HepG2 (cell line): ENCODE measurements at regions not wholly inside any gene's neighbourhood (a gene's known extent, or its start where the extent isn't known, plus 50 kb on each side); places are given as distances from the start of the nearest gene placed in this dataset.

Experiments used
- HMG20A ChIP-seq: IDR thresholded peaks from 2 replicates; pipeline ENCODE4 v1.6.1; 2016; ENCODE audit warnings: borderline replicate concordance
- LBX2 ChIP-seq: sonication (generic); formaldehyde crosslinking; IDR thresholded peaks from 2 replicates; pipeline ENCODE4 v1.5.0; 2020; ENCODE audit warnings: missing genetic modification reagents, mild to moderate bottlenecking, borderline replicate concordance
- NR2F6 ChIP-seq, 2 experiments: IDR thresholded peaks; 2 replicates each; pipeline ENCODE4 v1.6.1; 2016; ENCODE audit warnings: antibody characterized with exemption in 1 of 2, mild to moderate bottlenecking in 1 of 2
- SP1 ChIP-seq, 2 experiments: fragments of 450-650 bp in 1 of 2; sonication (generic) in 1 of 2; formaldehyde crosslinking in 1 of 2; IDR thresholded peaks; 2 replicates each; pipeline versions ENCODE4 v1.4.0 to v1.6.1; 2016 to 2020; ENCODE audit warnings: missing genetic modification reagents in 1 of 2
- ZNF256 ChIP-seq: sonication (generic); formaldehyde crosslinking; conservative IDR thresholded peaks from 2 replicates; pipeline ENCODE4 v1.4.0; 2020; ENCODE audit warnings: missing genetic modification reagents

- TF ChIP-seq LBX2 (CRISPR knock-in tag) (no peak), SP1 (IDR thresholded peaks at IDR 0.05) (no peak), SP1 (CRISPR knock-in tag; IDR thresholded peaks at IDR 0.05) (no peak), NR2F6 (IDR thresholded peaks at IDR 0.05) (no peak), NR2F6 (CRISPR knock-in tag; IDR thresholded peaks at IDR 0.05) (no peak), HMG20A (CRISPR knock-in tag) (no peak), ZNF256 (CRISPR knock-in tag) (no peak)
Observed at GRCh38 chr10:78532480-78533042, 498.9 kb downstream of the RPS24 start.
